GM18519 (cell line): ENCODE measurements at regions not wholly inside any gene's neighbourhood (a gene's known extent, or its start where the extent isn't known, plus 50 kb on each side); places are given as distances from the start of the nearest gene placed in this dataset.

Source experiments
- ATAC-seq: cut with Tn5 transposase; IDR thresholded peaks from one replicate; pipeline ENCODE4 v1.9.1; 2021; ENCODE audit warnings: mild to moderate bottlenecking, moderate library complexity; ENCODE audit not compliant: unreplicated experiment, low FRiP score

GRCh38 chr9:109937861-109938453 lies 158.0 kb downstream of the PALM2AKAP2 start:
- no peak for ATAC-seq

GRCh38 chr9:109939698-109940342 lies 159.8 kb downstream of the PALM2AKAP2 start:
- ATAC-seq: no peak

GRCh38 chr9:109940561-109940960 lies 160.6 kb downstream of the PALM2AKAP2 start:
- ATAC-seq: no peak

- ATAC-seq: no peak
Observed at GRCh38 chr9:109941771-109942170, 161.8 kb downstream of the PALM2AKAP2 start.

- no peak for ATAC-seq
Observed at GRCh38 chr9:109945573-109945972, 165.6 kb downstream of the PALM2AKAP2 start.

GRCh38 chr9:109948453-109948852 lies 168.5 kb downstream of the PALM2AKAP2 start:
- no peak for ATAC-seq

GRCh38 chr9:109950710-109951443 lies 170.9 kb downstream of the PALM2AKAP2 start:
- peak; percentile 58 for ATAC-seq

- no peak for ATAC-seq
Observed at GRCh38 chr9:109953300-109953699, 173.3 kb downstream of the PALM2AKAP2 start.

GRCh38 chr9:109953813-109954497 lies 174.0 kb downstream of the PALM2AKAP2 start:
- no peak for ATAC-seq

- no peak for ATAC-seq
Observed at GRCh38 chr9:109956717-109957440, 176.9 kb downstream of the PALM2AKAP2 start.

GRCh38 chr9:109959679-109960078 lies 179.7 kb downstream of the PALM2AKAP2 start:
- no peak for ATAC-seq

- no peak for ATAC-seq
Observed at GRCh38 chr9:109961626-109962025, 181.6 kb downstream of the PALM2AKAP2 start.

GRCh38 chr9:109962215-109962614 lies 182.2 kb downstream of the PALM2AKAP2 start:
- ATAC-seq: no peak

- ATAC-seq: no peak
Observed at GRCh38 chr9:109963079-109963478, 183.1 kb downstream of the PALM2AKAP2 start.

GRCh38 chr9:109966643-109967368 lies 186.8 kb downstream of the PALM2AKAP2 start:
- no peak for ATAC-seq

- ATAC-seq: peak; percentile 37
Observed at GRCh38 chr9:109967651-109968642, 187.9 kb downstream of the PALM2AKAP2 start.

- ATAC-seq: no peak
Observed at GRCh38 chr9:109969011-109969410, 189.0 kb downstream of the PALM2AKAP2 start.

GRCh38 chr9:109969573-109970237 lies 189.7 kb downstream of the PALM2AKAP2 start:
- no peak for ATAC-seq
